ENCODE measurements at regions not wholly inside any gene's neighbourhood (a gene's known extent, or its start where the extent isn't known, plus 50 kb on each side); places are given as distances from the start of the nearest gene placed in this dataset.

GRCh38 chr2:144099340-144099739 lies 420.6 kb downstream of the ZEB2 start:
- TF ChIP-seq CTCF (IDR thresholded peaks at IDR 0.05; ENCODE audit: low read depth, low read length) (no peak), POLR2A (IDR thresholded peaks at IDR 0.05; ENCODE audit: extremely low read depth, insufficient read length) (no peak), MAX (IDR thresholded peaks at IDR 0.05; ENCODE audit: low read depth, low read length) (no peak), MYC (IDR thresholded peaks at IDR 0.05; ENCODE audit: low read depth, low read length) (no peak)
